GM19025 (cell line): ENCODE measurements at regions not wholly inside any gene's neighbourhood (a gene's known extent, or its start where the extent isn't known, plus 50 kb on each side); places are given as distances from the start of the nearest gene placed in this dataset.

Experiments
- ATAC-seq: cut with Tn5 transposase; IDR thresholded peaks from one replicate; pipeline ENCODE4 v1.9.1; 2021; ENCODE audit warnings: mild to moderate bottlenecking, low read depth, moderate library complexity; ENCODE audit not compliant: unreplicated experiment

DNA sequence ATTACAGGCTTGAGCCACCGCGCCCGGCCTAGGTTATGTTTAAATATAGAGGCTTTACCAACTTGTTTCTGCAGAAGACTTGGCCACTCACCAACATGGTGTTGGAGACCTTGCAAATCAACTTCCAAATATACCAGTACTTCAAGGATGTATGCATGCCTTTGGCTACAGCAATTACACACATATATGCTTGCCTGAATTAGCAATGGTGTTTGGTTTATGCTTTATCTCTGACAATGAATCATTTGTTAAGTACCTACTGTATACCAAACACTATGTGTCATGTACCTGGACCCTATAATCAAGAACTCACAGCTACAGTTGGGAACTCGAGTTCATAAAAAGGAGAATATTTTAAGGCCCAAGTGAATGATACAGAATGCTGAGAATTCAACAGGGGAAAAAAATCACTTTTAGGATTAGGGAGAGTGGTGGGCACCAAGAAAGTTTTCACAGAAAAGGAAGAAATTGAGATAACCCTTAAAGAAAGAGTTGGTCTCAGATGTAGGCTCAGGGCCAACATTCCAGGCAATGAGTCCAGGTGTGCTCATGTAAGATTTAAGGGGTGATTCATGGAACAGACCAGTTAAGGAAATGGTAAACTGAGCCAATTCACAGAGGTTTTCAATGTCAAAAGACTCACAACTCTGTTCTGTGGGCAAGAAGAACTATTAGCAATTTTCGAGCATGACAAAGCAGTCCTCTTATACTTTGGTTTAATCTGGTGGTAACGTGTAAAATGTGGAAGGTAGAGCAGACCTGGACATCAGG lies 98.9 kb downstream of the BCOR start:
- no peak for ATAC-seq
